NCI-H146 (cell line): ENCODE measurements at regions not wholly inside any gene's neighbourhood (a gene's known extent, or its start where the extent isn't known, plus 50 kb on each side); places are given as distances from the start of the nearest gene placed in this dataset.
A peak's percentile ranks its signal among the peaks of the same experiment; 100 is the strongest.

Source experiments
- DNase-seq: peaks from one replicate; lab custom pipeline; 2025; lab: John Stamatoyannopoulos, UW

GRCh38 chr12:13289653-13290289 lies 93.2 kb downstream of the EMP1 start:
- DNase-seq = no peak

- no peak for DNase-seq
Measured at GRCh38 chr12:13288937-13289652, 92.6 kb downstream of the EMP1 start.

GRCh38 chr12:13288501-13288900 lies 92.0 kb downstream of the EMP1 start:
- no peak for DNase-seq

- no peak for DNase-seq
Measured at GRCh38 chr12:13283867-13284266, 87.3 kb downstream of the EMP1 start.

GRCh38 chr12:13282861-13283260 lies 86.3 kb downstream of the EMP1 start:
- no peak for DNase-seq

GRCh38 chr12:13278249-13278787 lies 81.8 kb downstream of the EMP1 start:
- peak; percentile 51 for DNase-seq

GRCh38 chr12:13277293-13277692 lies 80.8 kb downstream of the EMP1 start:
- no peak for DNase-seq

GRCh38 chr12:13275241-13276085 lies 78.9 kb downstream of the EMP1 start:
- no peak for DNase-seq

GRCh38 chr12:13273850-13274249 lies 77.3 kb downstream of the EMP1 start:
- DNase-seq = no peak

- DNase-seq = no peak
Measured at GRCh38 chr12:13273097-13273496, 76.6 kb downstream of the EMP1 start.

GRCh38 chr12:13270817-13271216 lies 74.3 kb downstream of the EMP1 start:
- DNase-seq = no peak
